ENCODE measurements at regions not wholly inside any gene's neighbourhood (a gene's known extent, or its start where the extent isn't known, plus 50 kb on each side); places are given as distances from the start of the nearest gene placed in this dataset.
"Not testable (repeated sequence)": the region's sequence is repeated elsewhere in the genome, so short reads cannot be mapped to it uniquely, and the experiment has no call there.

DNA sequence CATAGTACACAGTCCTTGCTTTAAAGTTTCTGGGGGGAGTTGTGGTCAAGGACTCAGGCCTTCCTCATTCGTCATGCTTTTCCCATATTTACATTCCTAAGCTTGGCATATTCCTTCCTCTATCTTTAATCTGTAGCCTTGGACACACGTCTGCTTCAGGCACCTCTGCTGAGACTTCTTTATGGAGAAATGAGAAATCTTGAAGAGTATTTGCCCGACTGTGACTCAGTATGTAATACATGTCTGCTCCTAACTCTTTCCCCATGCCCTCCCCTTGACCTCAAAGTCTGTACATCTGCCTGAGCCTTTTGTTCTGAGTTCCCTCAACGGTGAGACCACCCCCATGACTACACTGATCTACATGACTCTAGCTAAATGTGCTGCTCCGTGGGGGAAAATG lies 246.1 kb downstream of the SI start:
- TF ChIP-seq, protein P1, sequence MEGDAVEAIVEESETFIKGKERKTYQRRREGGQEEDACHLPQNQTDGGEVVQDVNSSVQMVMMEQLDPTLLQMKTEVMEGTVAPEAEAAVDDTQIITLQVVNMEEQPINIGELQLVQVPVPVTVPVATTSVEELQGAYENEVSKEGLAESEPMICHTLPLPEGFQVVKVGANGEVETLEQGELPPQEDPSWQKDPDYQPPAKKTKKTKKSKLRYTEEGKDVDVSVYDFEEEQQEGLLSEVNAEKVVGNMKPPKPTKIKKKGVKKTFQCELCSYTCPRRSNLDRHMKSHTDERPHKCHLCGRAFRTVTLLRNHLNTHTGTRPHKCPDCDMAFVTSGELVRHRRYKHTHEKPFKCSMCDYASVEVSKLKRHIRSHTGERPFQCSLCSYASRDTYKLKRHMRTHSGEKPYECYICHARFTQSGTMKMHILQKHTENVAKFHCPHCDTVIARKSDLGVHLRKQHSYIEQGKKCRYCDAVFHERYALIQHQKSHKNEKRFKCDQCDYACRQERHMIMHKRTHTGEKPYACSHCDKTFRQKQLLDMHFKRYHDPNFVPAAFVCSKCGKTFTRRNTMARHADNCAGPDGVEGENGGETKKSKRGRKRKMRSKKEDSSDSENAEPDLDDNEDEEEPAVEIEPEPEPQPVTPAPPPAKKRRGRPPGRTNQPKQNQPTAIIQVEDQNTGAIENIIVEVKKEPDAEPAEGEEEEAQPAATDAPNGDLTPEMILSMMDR (IDR thresholded peaks at IDR 0.05; ENCODE audit: low read depth, low read length, missing control alignments), result no peak
- no peak for DNase-seq (ENCODE audit: low read depth)

DNA sequence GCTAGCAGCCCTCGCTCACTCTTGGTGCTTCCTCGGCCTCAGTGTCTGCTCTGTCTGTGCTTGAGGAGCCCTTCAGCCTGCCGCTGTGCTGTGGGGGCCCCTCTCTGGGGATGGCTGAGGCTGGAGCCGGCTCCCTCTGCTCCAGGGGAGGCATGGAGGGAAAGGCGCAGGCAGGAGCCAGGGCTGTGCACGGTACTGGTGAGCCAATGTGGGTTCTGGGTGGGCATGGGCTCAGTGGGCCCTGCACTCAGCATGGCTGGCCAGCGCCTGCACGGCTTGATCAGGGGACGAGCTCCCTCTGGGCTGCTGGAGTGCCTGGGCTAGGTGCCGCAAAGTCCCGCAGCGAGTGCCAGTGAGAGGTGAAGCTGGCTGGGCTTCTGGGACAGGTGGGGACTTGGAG lies 260.0 kb downstream of the SI start:
- no peak for DNase-seq (ENCODE audit: low read depth)
- TF ChIP-seq, protein P1 (IDR thresholded peaks at IDR 0.05; ENCODE audit: low read depth, low read length, missing control alignments), result no peak
- H3K4me3 ChIP-seq (ENCODE audit: low read depth, low read length), result no peak overlapping the region

More for the DNA sequence above, 246.1 kb downstream of the SI start:
- H3K4me3 ChIP-seq (ENCODE audit: low read depth, low read length), result no peak overlapping the region

DNA sequence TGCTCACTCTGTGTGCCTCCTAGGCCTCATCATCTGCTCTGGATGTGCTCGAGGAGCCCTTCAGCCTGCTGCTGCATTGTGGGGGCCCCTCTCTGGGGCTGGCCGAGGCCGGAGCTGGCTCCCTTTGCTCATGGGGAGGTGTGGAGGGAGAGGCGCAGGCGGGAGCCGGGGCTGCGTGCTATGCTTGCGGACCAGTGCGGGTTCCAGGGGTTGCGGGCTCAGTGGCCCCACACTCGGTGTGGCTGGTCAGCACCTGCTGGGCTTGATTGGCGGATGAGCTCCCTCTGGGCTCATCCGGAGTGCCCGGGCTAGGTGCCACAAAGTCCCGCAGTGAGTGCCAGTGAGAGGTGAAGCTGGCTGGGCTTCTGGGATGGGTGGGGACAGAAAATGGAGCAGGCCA lies 264.2 kb downstream of the SI start:
- no peak overlapping the region for H3K4me3 ChIP-seq (ENCODE audit: low read depth, low read length)
- TF ChIP-seq, protein P1 (IDR thresholded peaks at IDR 0.05; ENCODE audit: low read depth, low read length, missing control alignments), result no peak
- no peak for DNase-seq (ENCODE audit: low read depth)

DNA sequence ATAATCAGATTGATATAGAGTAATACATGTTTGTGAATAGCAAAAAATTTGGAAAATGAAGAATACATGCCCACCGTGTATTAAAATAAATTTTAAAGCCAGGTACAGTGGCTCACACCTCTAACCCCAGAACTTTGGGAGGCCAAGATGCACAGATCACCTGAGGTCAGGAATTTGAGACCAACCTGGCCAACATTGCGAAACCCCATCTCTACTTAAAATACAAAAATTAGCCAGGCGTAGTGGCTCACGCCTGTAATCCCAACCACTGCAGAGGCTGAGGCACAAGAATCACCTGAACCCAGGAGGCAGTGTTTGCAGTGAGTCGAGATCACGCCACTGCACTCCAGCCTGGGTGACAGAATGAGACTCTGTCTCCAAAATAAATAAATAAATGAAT lies 266.3 kb downstream of the SI start:
- H3K4me3 ChIP-seq (ENCODE audit: low read depth, low read length), result no peak overlapping the region
- TF ChIP-seq, protein P1 (IDR thresholded peaks at IDR 0.05; ENCODE audit: low read depth, low read length, missing control alignments), result no peak
- no peak for DNase-seq (ENCODE audit: low read depth)

DNA sequence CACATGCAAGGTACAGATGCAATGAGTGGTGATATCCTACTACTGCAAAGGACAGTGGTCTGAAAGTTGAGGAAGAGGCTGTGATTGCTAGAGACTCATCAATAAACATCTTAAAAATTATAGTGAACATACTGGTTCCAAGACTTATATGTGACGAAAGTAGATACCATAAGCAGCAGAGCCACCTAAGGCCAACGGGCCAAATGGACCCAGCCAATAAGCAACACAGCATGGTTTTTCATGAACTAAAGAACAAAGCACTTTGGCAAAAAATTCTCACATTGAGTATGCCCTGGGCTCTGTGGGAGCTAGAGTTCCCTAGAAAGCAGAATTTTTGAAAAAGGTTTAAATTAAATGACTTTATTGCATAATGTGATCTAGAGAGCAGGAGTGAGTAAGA lies 272.1 kb downstream of the SI start:
- DNase-seq (ENCODE audit: low read depth), result no peak
- TF ChIP-seq, protein P1 (IDR thresholded peaks at IDR 0.05; ENCODE audit: low read depth, low read length, missing control alignments), result no peak

DNA sequence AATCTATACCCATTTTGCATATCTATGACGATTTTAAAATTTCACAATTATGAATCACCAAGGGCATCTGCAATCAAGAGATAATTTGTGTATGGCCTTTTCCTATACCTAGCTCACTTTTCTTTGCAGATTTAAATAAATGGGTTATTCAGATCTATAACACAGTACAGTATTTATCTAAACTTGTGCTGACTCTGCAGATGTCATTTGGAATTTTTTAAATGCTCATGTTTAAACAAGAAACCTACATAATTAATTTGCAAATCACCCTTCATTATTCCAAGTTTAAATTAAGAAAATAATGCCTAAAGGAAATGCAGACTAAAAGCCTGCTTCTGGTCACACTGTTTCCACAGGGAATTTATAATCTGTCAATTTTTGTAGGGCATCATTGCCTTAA lies 284.2 kb downstream of the SI start:
- H3K4me3 ChIP-seq (ENCODE audit: low read depth, low read length), result no peak overlapping the region
- no peak for DNase-seq (ENCODE audit: low read depth)
- TF ChIP-seq, protein P1 (IDR thresholded peaks at IDR 0.05; ENCODE audit: low read depth, low read length, missing control alignments), result no peak

More for the DNA sequence above, 272.1 kb downstream of the SI start:
- H3K4me3 ChIP-seq (ENCODE audit: low read depth, low read length), result no peak overlapping the region

DNA sequence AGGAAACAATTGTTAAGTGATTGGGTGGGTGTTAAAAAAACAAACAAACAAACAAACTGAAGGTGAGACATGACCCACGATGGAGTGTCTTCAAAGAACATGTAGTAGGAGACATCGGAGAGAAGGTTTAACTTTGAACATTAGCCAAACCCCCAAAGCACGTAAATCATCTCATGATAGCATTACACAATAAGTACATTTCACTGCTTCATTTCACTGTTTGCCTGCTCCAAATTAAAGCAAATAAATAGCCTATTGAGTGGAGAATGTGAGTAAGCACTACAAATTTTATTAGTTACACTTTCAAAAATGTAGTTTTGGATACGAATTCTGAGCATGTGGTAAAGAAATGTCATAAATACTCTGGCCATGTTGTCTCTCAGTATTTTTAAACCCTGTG lies 287.0 kb downstream of the SI start:
- H3K4me3 ChIP-seq (ENCODE audit: low read depth, low read length), result no peak overlapping the region
- DNase-seq (ENCODE audit: low read depth), result no peak
- TF ChIP-seq, protein P1 (IDR thresholded peaks at IDR 0.05; ENCODE audit: low read depth, low read length, missing control alignments), result no peak

DNA sequence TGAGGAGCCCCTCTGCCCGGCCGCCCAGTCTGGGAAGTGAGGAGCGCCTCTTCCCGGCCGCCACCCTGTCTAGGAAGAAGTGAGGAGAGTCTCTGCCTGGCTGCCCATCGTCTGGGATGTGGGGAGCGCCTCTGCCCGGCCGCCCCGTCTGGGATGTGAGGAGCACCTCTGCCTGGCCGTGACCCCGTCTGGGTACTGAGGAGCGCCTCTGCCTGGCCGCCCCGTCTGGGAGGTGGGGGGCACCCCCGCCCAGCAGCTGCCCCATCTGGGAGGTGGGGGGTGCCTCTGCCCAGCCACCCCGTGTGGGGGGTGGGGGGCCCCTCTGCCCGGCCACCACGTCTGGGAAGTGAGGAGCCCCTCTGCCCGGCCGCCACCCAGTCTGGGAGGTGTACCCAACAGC lies 293.9 kb downstream of the SI start:
- H3K4me3 ChIP-seq (ENCODE audit: low read depth, low read length); DNase-seq (ENCODE audit: low read depth): not testable (repeated sequence)

Data from GM12864 (cell line).